ENCODE measurements at regions not wholly inside any gene's neighbourhood (a gene's known extent, or its start where the extent isn't known, plus 50 kb on each side); places are given as distances from the start of the nearest gene placed in this dataset.

DNA sequence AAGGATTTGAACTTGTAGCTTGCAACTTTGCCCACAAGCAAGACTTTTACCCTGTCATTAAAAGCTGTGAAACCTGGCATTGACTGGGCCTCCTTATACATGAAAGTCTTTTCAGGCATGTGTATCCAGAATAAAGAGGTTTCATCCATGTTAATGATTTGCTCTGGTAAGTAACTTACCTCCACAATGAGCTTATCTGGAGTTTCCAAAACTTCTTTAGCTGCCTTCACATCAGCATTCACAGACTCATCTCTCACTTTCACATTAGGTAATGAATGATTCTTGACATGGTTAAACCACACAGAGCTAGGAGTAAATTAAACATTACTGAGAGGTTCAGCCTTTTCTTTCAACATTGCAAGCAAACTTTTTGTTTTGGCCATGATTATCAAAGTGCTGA is 234.4 kb upstream of the CLEC14A start:
- Histone ChIP-seq H3K9me3 (no peaks in the 10 kb centered on the region), H3K27ac (no peak overlapping the region), H3K4me1 (no peaks in the 10 kb centered on the region), H3K9ac (ENCODE audit: low read depth in 2 of 2, low read length in 2 of 2) (no peak overlapping the region), H3K27me3 (no peaks in the 10 kb centered on the region), H3K36me3 (no peaks in the 10 kb centered on the region), H3K4me3 (no peak overlapping the region)
- TF ChIP-seq, protein P1, sequence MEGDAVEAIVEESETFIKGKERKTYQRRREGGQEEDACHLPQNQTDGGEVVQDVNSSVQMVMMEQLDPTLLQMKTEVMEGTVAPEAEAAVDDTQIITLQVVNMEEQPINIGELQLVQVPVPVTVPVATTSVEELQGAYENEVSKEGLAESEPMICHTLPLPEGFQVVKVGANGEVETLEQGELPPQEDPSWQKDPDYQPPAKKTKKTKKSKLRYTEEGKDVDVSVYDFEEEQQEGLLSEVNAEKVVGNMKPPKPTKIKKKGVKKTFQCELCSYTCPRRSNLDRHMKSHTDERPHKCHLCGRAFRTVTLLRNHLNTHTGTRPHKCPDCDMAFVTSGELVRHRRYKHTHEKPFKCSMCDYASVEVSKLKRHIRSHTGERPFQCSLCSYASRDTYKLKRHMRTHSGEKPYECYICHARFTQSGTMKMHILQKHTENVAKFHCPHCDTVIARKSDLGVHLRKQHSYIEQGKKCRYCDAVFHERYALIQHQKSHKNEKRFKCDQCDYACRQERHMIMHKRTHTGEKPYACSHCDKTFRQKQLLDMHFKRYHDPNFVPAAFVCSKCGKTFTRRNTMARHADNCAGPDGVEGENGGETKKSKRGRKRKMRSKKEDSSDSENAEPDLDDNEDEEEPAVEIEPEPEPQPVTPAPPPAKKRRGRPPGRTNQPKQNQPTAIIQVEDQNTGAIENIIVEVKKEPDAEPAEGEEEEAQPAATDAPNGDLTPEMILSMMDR (IDR thresholded peaks at IDR 0.05), result no peak
- DNase-seq, result no peak
- intact Hi-C loops (cut with DNase I), result no loop called here

DNA sequence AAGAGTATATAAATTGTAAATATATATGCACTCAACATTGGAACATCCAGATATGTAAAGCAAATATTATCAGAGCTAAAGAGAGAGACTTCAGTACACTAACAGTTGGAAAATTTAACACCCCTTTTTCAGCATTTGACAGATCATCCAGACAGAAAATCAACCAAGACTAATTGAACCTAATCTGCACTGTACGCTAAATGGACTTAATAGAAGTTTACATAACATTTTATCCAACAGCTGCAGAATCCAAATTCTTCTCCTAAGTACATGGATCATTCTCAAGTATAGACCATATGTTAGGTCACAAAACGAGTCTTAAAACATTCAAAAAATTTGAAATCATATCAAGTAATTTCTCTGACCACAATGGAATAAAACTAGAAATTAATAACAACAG is 229.1 kb upstream of the CLEC14A start:
- H3K9ac ChIP-seq (ENCODE audit: low read depth in 2 of 2, low read length in 2 of 2), result no peak overlapping the region
- H3K9me3 ChIP-seq, result no peaks in the 10 kb centered on the region
- intact Hi-C loops (cut with DNase I), result no loop called here
- H3K27ac ChIP-seq, result no peak overlapping the region
- TF ChIP-seq, protein P1 (IDR thresholded peaks at IDR 0.05), result no peak
- no peak overlapping the region for H3K4me3 ChIP-seq
- no peaks in the 10 kb centered on the region for H3K4me1 ChIP-seq
- H3K27me3 ChIP-seq, result no peaks in the 10 kb centered on the region
- DNase-seq, result no peak
- no peaks in the 10 kb centered on the region for H3K36me3 ChIP-seq

DNA sequence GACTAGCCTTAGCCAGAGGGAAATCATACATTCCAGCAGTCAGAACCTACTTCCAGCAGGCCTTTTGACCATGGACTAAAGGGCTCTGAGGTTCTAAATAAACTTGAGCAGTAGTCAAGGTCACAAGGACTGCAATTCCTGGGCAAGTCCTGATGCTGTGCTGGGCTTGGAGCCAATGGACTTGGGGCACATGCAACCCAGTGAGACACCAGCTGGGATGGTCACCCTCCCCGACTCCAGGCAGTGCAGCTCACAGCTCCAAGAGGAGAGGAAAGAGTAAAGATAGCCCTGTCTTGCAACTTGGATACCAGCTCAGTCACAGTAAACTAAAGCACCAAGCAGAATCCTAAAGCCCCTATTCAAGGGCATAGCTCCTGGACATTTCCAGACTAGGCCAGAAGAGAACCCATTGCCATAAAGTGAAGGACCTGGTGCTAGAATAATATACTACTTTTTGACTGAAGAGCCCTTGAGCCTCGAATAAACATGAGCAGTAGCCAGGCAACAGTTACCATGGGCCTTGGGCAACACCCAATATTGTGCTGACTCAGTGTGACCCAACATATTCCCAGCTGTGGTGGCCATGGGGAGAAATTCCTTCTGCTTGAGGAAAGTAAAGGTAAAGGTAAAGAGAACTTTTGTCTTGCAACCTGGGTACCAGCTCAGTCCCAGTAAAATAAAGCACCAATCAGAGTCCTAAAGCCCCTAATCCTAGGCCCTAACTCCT is 226.2 kb upstream of the CLEC14A start:
- no peak for DNase-seq
- H3K27ac ChIP-seq, result no peak overlapping the region
- no peak overlapping the region for H3K4me3 ChIP-seq
- TF ChIP-seq, protein P1 (IDR thresholded peaks at IDR 0.05), result no peak
- no peak overlapping the region for H3K9ac ChIP-seq (ENCODE audit: low read depth in 2 of 2, low read length in 2 of 2)
- no peaks in the 10 kb centered on the region for H3K9me3 ChIP-seq
- H3K4me1 ChIP-seq, result no peaks in the 10 kb centered on the region
- intact Hi-C loops (cut with DNase I), result no loop called here
- H3K36me3 ChIP-seq, result no peaks in the 10 kb centered on the region
- H3K27me3 ChIP-seq, result no peaks in the 10 kb centered on the region

DNA sequence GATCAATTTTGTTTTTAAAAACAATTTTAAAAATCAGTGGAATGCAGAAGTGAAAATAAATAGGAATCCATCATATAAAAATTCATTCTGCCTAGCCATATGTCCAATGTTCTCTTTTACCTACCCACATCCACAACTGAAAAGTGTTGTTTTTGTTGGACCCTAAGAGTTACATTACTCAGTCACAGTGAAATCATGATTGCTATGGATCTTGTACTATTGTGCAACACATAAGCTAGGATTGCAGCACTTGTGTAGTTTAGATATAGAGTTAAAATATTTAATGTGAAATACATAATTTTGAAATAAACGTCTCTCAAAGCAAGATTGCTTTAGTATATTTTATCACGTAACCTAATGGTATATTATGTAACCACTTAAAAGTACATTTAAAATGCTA is 213.3 kb upstream of the CLEC14A start:
- no peaks in the 10 kb centered on the region for H3K4me1 ChIP-seq
- no peaks in the 10 kb centered on the region for H3K27me3 ChIP-seq
- no peak for DNase-seq
- intact Hi-C loops (cut with DNase I), result no loop called here
- no peaks in the 10 kb centered on the region for H3K9me3 ChIP-seq
- no peaks in the 10 kb centered on the region for H3K36me3 ChIP-seq
- H3K27ac ChIP-seq, result no peak overlapping the region
- H3K9ac ChIP-seq (ENCODE audit: low read depth in 2 of 2, low read length in 2 of 2), result no peak overlapping the region
- H3K4me3 ChIP-seq, result no peak overlapping the region
- TF ChIP-seq, protein P1 (IDR thresholded peaks at IDR 0.05), result no peak

DNA sequence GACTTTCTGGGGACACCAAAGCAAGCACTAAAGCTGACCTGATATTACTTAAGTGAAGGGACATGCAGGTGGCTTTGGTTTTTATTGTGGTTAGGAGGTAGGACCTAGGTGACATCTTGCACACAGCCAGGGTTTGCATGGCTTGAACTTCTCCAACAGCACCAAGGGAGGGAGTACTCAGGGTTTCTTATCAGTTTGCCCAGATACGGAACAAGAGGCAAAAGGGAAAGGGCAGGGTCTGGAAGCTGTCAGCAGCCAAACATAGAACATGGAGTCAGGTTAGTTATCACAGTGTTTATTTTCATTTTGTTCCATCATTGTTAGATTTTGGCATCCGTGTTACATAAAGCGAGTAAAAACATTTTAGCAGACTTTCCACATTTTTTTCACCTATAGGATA is 186.3 kb upstream of the CLEC14A start:
- TF ChIP-seq, protein P1 (IDR thresholded peaks at IDR 0.05), result no peak
- Histone ChIP-seq H3K36me3 (no peaks in the 10 kb centered on the region), H3K9ac (ENCODE audit: low read depth in 2 of 2, low read length in 2 of 2) (no peak overlapping the region), H3K4me3 (no peak overlapping the region), H3K4me1 (no peaks in the 10 kb centered on the region), H3K27me3 (no peaks in the 10 kb centered on the region), H3K27ac (no peak overlapping the region), H3K9me3 (no peaks in the 10 kb centered on the region)
- DNase-seq, result no peak
- intact Hi-C loops (cut with DNase I), result no loop called here
